ENCODE measurements at regions not wholly inside any gene's neighbourhood (a gene's known extent, or its start where the extent isn't known, plus 50 kb on each side); places are given as distances from the start of the nearest gene placed in this dataset.

DNA sequence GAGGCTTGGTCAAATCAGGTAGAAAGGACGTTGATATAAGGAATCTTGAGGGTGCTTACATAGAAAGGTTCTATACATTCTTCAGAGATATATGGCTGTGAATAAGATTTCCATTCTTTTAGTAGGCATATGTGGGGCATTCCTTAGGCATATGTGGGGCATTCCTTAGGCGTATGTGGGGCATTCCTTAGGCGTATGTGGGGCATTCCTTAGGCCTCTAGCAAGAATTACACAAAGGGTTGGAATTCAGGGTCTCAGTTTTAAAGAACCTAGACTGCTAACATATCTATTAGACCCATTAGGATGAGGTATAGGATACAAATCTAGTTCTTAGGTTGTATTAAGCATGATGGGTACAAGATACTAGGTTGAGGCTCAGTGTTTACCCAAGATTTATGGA lies 607.8 kb downstream of the SI start:
- ChIA-PET CTCF (no interaction called here), POLR2A (no interaction called here)
- no peak for DNase-seq

DNA sequence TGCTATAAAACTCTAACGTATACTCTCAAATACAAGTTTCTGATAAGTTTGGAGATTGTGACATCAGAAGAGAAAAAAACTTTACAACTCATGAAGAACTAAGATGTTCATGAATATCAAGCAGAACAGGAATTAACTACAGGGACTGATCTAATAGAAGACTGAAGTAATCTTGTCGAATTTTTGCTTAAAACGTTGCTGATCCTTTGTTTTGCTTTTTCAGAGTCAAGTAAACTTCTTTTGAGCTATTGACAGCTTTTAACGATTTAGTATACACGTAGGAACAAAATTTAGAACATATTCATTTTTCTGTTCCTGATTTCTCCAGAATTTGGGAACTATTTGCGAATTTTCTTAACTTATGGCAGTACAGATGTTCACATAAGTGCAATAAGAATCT lies 610.2 kb downstream of the SI start:
- Histone ChIP-seq H3K36me3 (replicated peaks in 1 of 2; ENCODE audit: control insufficient read depth in 1 of 2, insufficient read depth in 2 of 2, low read length in 1 of 2) (no peaks in the 10 kb centered on the region), H3K27ac (ENCODE audit: low read depth in 2 of 2, low read length in 1 of 2) (no peak overlapping the region), H4K20me1 (ENCODE audit: insufficient read depth) (no peaks in the 10 kb centered on the region), H3K9ac (no peak overlapping the region), H3K9me3 (no peaks in the 10 kb centered on the region), H3K27me3 (ENCODE audit: insufficient read depth) (no peaks in the 10 kb centered on the region), H3K4me2 (no peak overlapping the region), H3K4me1 (ENCODE audit: control insufficient read depth in 1 of 2, insufficient read depth in 2 of 2, low read depth in 1 of 2, low read length in 1 of 2) (no peaks in the 10 kb centered on the region), H2AFZ (ENCODE audit: low read depth) (no peak overlapping the region), H3K79me2 (ENCODE audit: insufficient read depth) (no peaks in the 10 kb centered on the region), H3K9me2 (no peaks in the 10 kb centered on the region), H3F3A (replicated peaks; ENCODE audit: insufficient read depth) (no peaks in the 10 kb centered on the region), H3K4me3 (ENCODE audit: low read depth in 2 of 2, low read length in 1 of 2) (no peak overlapping the region)
- ChIA-PET CTCF (no interaction called here), POLR2A (no interaction called here)
- WGBS (ENCODE audit: low lambda C conversion rate): 6% methylated on average over 6 of the region's 6 CpGs
- TF ChIP-seq, protein P1, sequence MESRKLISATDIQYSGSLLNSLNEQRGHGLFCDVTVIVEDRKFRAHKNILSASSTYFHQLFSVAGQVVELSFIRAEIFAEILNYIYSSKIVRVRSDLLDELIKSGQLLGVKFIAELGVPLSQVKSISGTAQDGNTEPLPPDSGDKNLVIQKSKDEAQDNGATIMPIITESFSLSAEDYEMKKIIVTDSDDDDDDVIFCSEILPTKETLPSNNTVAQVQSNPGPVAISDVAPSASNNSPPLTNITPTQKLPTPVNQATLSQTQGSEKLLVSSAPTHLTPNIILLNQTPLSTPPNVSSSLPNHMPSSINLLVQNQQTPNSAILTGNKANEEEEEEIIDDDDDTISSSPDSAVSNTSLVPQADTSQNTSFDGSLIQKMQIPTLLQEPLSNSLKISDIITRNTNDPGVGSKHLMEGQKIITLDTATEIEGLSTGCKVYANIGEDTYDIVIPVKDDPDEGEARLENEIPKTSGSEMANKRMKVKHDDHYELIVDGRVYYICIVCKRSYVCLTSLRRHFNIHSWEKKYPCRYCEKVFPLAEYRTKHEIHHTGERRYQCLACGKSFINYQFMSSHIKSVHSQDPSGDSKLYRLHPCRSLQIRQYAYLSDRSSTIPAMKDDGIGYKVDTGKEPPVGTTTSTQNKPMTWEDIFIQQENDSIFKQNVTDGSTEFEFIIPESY (IDR thresholded peaks at IDR 0.05; ENCODE audit: borderline replicate concordance, low read depth): no peak
- TF ChIP-seq JUND (IDR thresholded peaks at IDR 0.05) (no peak), SMC3 (IDR thresholded peaks at IDR 0.05; ENCODE audit: low read depth, low read length) (no peak), RCOR1 (IDR thresholded peaks at IDR 0.05; ENCODE audit: low read length) (no peak)
- TF ChIP-seq, protein P2, sequence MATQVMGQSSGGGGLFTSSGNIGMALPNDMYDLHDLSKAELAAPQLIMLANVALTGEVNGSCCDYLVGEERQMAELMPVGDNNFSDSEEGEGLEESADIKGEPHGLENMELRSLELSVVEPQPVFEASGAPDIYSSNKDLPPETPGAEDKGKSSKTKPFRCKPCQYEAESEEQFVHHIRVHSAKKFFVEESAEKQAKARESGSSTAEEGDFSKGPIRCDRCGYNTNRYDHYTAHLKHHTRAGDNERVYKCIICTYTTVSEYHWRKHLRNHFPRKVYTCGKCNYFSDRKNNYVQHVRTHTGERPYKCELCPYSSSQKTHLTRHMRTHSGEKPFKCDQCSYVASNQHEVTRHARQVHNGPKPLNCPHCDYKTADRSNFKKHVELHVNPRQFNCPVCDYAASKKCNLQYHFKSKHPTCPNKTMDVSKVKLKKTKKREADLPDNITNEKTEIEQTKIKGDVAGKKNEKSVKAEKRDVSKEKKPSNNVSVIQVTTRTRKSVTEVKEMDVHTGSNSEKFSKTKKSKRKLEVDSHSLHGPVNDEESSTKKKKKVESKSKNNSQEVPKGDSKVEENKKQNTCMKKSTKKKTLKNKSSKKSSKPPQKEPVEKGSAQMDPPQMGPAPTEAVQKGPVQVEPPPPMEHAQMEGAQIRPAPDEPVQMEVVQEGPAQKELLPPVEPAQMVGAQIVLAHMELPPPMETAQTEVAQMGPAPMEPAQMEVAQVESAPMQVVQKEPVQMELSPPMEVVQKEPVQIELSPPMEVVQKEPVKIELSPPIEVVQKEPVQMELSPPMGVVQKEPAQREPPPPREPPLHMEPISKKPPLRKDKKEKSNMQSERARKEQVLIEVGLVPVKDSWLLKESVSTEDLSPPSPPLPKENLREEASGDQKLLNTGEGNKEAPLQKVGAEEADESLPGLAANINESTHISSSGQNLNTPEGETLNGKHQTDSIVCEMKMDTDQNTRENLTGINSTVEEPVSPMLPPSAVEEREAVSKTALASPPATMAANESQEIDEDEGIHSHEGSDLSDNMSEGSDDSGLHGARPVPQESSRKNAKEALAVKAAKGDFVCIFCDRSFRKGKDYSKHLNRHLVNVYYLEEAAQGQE (IDR thresholded peaks at IDR 0.05; ENCODE audit: low read depth, low read length): no peak
- DNase-seq: no peak

More for the DNA sequence above, 607.8 kb downstream of the SI start:
- Histone ChIP-seq H3K9me3 (no peaks in the 10 kb centered on the region), H3F3A (replicated peaks; ENCODE audit: insufficient read depth) (no peaks in the 10 kb centered on the region), H3K4me1 (ENCODE audit: control insufficient read depth in 1 of 2, insufficient read depth in 2 of 2, low read depth in 1 of 2, low read length in 1 of 2) (no peaks in the 10 kb centered on the region), H3K36me3 (replicated peaks in 1 of 2; ENCODE audit: control insufficient read depth in 1 of 2, insufficient read depth in 2 of 2, low read length in 1 of 2) (no peaks in the 10 kb centered on the region), H3K79me2 (ENCODE audit: insufficient read depth) (no peaks in the 10 kb centered on the region), H4K20me1 (ENCODE audit: insufficient read depth) (no peaks in the 10 kb centered on the region), H3K27ac (ENCODE audit: low read depth in 2 of 2, low read length in 1 of 2) (no peak overlapping the region), H3K4me2 (no peak overlapping the region), H2AFZ (ENCODE audit: low read depth) (no peak overlapping the region), H3K27me3 (ENCODE audit: insufficient read depth) (no peaks in the 10 kb centered on the region), H3K4me3 (ENCODE audit: low read depth in 2 of 2, low read length in 1 of 2) (no peak overlapping the region), H3K9ac (no peak overlapping the region), H3K9me2 (no peaks in the 10 kb centered on the region)
- TF ChIP-seq, protein P3, sequence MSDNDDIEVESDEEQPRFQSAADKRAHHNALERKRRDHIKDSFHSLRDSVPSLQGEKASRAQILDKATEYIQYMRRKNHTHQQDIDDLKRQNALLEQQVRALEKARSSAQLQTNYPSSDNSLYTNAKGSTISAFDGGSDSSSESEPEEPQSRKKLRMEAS (IDR thresholded peaks at IDR 0.05; ENCODE audit: low read depth): no peak
- TF ChIP-seq TCF12 (IDR thresholded peaks at IDR 0.05): no peak
- WGBS (ENCODE audit: low lambda C conversion rate): 16% methylated on average over 3 of the region's 3 CpGs

All from SK-N-SH (cell line).